H9 (cell line): ENCODE measurements at regions not wholly inside any gene's neighbourhood (a gene's known extent, or its start where the extent isn't known, plus 50 kb on each side); places are given as distances from the start of the nearest gene placed in this dataset.

ENCODE experiments used
- DNase-seq: peaks from one replicate; pipeline ENCODE4 v3.0.0-alpha.2; 2017
- H2AFZ ChIP-seq: one replicate; pipeline ENCODE4 v1.6.1; 2013; ENCODE audit warnings: mild to moderate bottlenecking, low read length, control low read depth, moderate library complexity
- H2AK5ac ChIP-seq: 2 replicates; pipeline ENCODE4 v1.6.1; 2013; ENCODE audit warnings: low read length, control low read depth, mixed read lengths; ENCODE audit not compliant: insufficient read length
- H2BK120ac ChIP-seq: one replicate; pipeline ENCODE4 v1.6.1; 2013; ENCODE audit warnings: low read depth, mild to moderate bottlenecking, low read length, control low read depth, inconsistent platforms; ENCODE audit not compliant: poor library complexity, severe bottlenecking
- H2BK12ac ChIP-seq: 2 replicates; pipeline ENCODE4 v1.6.1; 2013; ENCODE audit warnings: low read length, control low read depth, mixed read lengths, low read depth; ENCODE audit not compliant: insufficient read length
- H2BK15ac ChIP-seq: 2 replicates; pipeline ENCODE4 v1.6.1; 2013; ENCODE audit warnings: low read depth, low read length, control low read depth
- H2BK20ac ChIP-seq: one replicate; pipeline ENCODE4 v1.6.1; 2013; ENCODE audit warnings: low read depth, mild to moderate bottlenecking, low read length, control low read depth, inconsistent platforms; ENCODE audit not compliant: poor library complexity, severe bottlenecking
- H2BK5ac ChIP-seq: 2 replicates; pipeline ENCODE4 v1.6.1; 2013; ENCODE audit warnings: low read length, control low read depth, mixed read lengths; ENCODE audit not compliant: insufficient read length
- H3K14ac ChIP-seq: 2 replicates; pipeline ENCODE4 v1.6.1; 2013; ENCODE audit warnings: low read length, control low read depth; ENCODE audit not compliant: insufficient read depth
- H3K18ac ChIP-seq: 2 replicates; pipeline ENCODE4 v1.6.1; 2013; ENCODE audit warnings: low read depth, mild to moderate bottlenecking, mixed read lengths, low read length, control low read depth; ENCODE audit not compliant: insufficient read length
- H3K23ac ChIP-seq: 2 replicates; pipeline ENCODE4 v1.6.1; 2013; ENCODE audit warnings: low read length, control low read depth, mixed read lengths, low read depth; ENCODE audit not compliant: insufficient read length
- H3K23me2 ChIP-seq: 2 replicates; pipeline ENCODE4 v1.6.1; 2013; ENCODE audit warnings: low read depth, mild to moderate bottlenecking, mixed read lengths, low read length, control low read depth; ENCODE audit not compliant: insufficient read length, poor library complexity, severe bottlenecking
- H3K27ac ChIP-seq: 2 replicates; pipeline ENCODE4 v1.5.1; 2013; ENCODE audit warnings: low read length, control low read depth, mixed read lengths, low read depth; ENCODE audit not compliant: insufficient read length
- H3K27me3 ChIP-seq: 2 replicates; pipeline ENCODE4 v1.6.1; 2013; ENCODE audit warnings: low read length, control low read depth, inconsistent platforms; ENCODE audit not compliant: insufficient read depth
- H3K4ac ChIP-seq: 2 replicates; pipeline ENCODE4 v1.6.1; 2013; ENCODE audit warnings: low read depth, mild to moderate bottlenecking, control low read depth, inconsistent platforms, low read length, moderate library complexity
- H3K4me1 ChIP-seq: 2 replicates; pipeline ENCODE4 v1.6.1; 2013; ENCODE audit warnings: low read length, control low read depth, inconsistent platforms; ENCODE audit not compliant: insufficient read depth
- H3K4me2 ChIP-seq: 2 replicates; pipeline ENCODE4 v1.6.1; 2013; ENCODE audit warnings: low read length, control low read depth, mixed read lengths; ENCODE audit not compliant: insufficient read length, insufficient read depth
- H3K56ac ChIP-seq: 2 replicates; pipeline ENCODE4 v1.6.1; 2013; ENCODE audit warnings: low read depth, mild to moderate bottlenecking, mixed read lengths, low read length, control low read depth; ENCODE audit not compliant: insufficient read length
- H3K79me1 ChIP-seq: 2 replicates; pipeline ENCODE4 v1.6.1; 2013; ENCODE audit warnings: low read depth, mild to moderate bottlenecking, moderate library complexity, low read length, control low read depth, inconsistent platforms; ENCODE audit not compliant: insufficient read depth, poor library complexity, severe bottlenecking
- H3K79me2 ChIP-seq: 2 replicates; pipeline ENCODE4 v1.6.1; 2013; ENCODE audit warnings: low read length, control low read depth, inconsistent platforms; ENCODE audit not compliant: insufficient read depth
- H3K9ac ChIP-seq: 2 replicates; pipeline ENCODE4 v1.6.1; 2013; ENCODE audit warnings: low read length, control low read depth, mixed read lengths; ENCODE audit not compliant: insufficient read length; ENCODE audit errors: extremely low read depth
- H3K9me3 ChIP-seq: one replicate; pipeline ENCODE4 v1.6.1; 2013; ENCODE audit warnings: low read depth, low read length, inconsistent platforms; ENCODE audit not compliant: control insufficient read depth
- H3T11ph ChIP-seq: one replicate; pipeline ENCODE4 v1.6.1; 2013; ENCODE audit warnings: mild to moderate bottlenecking, low read length, control low read depth, inconsistent platforms
- H4K20me1 ChIP-seq: one replicate; pipeline ENCODE4 v1.6.1; 2013; ENCODE audit not compliant: control insufficient read depth, insufficient read length, insufficient read depth
- H4K5ac ChIP-seq: 2 replicates; pipeline ENCODE4 v1.6.1; 2013; ENCODE audit warnings: low read depth, mild to moderate bottlenecking, mixed read lengths, low read length, control low read depth; ENCODE audit not compliant: insufficient read length
- H4K8ac ChIP-seq: replicated peaks from 2 replicates; pipeline ENCODE4 v1.6.1; 2013; ENCODE audit warnings: low read length, control low read depth, mixed read lengths, low read depth; ENCODE audit not compliant: insufficient read length
- H4K91ac ChIP-seq: 2 replicates; pipeline ENCODE4 v1.6.1; 2013; ENCODE audit warnings: low read depth, mild to moderate bottlenecking, moderate library complexity, mixed read lengths, low read length, control low read depth; ENCODE audit not compliant: insufficient read length
- H3K27ac Mint-ChIP-seq, 3 experiments: 2 replicates in 2 of 3; 3 replicates in 1 of 3; pipeline ENCODE4 v1.8.0; 2020 to 2021; ENCODE audit warnings: mixed read lengths in 3 of 3, mild to moderate bottlenecking in 1 of 3, moderate library complexity in 1 of 3
- H3K27me3 Mint-ChIP-seq: 2 replicates; pipeline ENCODE4 v1.8.0; 2021; ENCODE audit warnings: low read depth, mild to moderate bottlenecking, moderate library complexity, mixed read lengths
- H3K36me3 Mint-ChIP-seq, 3 experiments: 2 replicates in 2 of 3; 3 replicates in 1 of 3; pipeline ENCODE4 v1.8.0; 2020 to 2021; ENCODE audit warnings: low read depth in 3 of 3, mixed read lengths in 3 of 3; ENCODE audit not compliant: insufficient read depth in 1 of 3
- H3K4me1 Mint-ChIP-seq, 2 experiments: 2 replicates each; pipeline ENCODE4 v1.8.0; 2020; ENCODE audit warnings: mixed read lengths in 2 of 2
- H3K4me3 Mint-ChIP-seq, 2 experiments: 2 replicates in 1 of 2; 3 replicates in 1 of 2; pipeline ENCODE4 v1.8.0; 2020 to 2021; ENCODE audit warnings: mild to moderate bottlenecking in 2 of 2, mixed read lengths in 2 of 2, moderate library complexity in 1 of 2
- H3K9me3 Mint-ChIP-seq, 2 experiments: 2 replicates in 1 of 2; 3 replicates in 1 of 2; pipeline ENCODE4 v1.8.0; 2020; ENCODE audit warnings: mild to moderate bottlenecking in 2 of 2, mixed read lengths in 2 of 2, moderate library complexity in 1 of 2
- WGBS: extraction: QIAGEN DNeasy Blood & Tissue Kit; methylation state at CpG from one replicate; pipeline ENCODE4 v1.1.7; 2013; ENCODE audit warnings: missing lambda C conversion rate, low lambda C conversion rate, mixed read lengths; ENCODE audit not compliant: insufficient read length; ENCODE audit errors: extremely low coverage; 5-methylcytosine and 5-hydroxymethylcytosine counted together
- TF ChIP-seq, protein P1 (sequence below): fragments of 200-600 bp; sonication (generic); conservative IDR thresholded peaks from 3 replicates; pipeline ENCODE4 v1.8.0; 2021; ENCODE audit warnings: antibody characterized with exemption, mild to moderate bottlenecking

DNA sequence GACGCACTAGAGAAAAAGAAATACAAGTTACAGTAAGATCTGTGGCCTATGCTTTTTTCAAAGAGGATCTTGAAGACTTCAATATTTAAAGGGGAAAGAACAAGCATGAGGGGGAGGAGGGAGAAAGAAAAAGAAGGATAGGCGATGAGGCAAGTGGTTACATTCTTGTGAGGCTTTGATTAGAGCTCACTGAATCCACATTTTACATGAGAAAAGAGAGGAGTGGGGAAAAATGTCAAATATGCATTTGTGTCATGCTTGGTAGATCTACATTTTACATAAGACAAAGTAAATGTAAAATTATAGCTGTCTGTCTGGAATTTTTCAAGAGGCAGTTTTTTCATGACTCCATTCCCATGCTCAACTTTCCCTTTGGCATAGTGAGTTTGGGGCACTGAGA is 965.9 kb downstream of the FSTL5 start:
- Histone ChIP-seq H3K79me2 (no peaks in the 10 kb centered on the region), H3K27me3 (no peaks in the 10 kb centered on the region), H3K18ac (no peak overlapping the region), H4K5ac (no peak overlapping the region), H4K8ac (no peak overlapping the region), H2AK5ac (no peak overlapping the region), H3K4me2 (no peak overlapping the region), H3K23ac (no peak overlapping the region), H2BK12ac (no peak overlapping the region), H3K14ac (no peak overlapping the region), H3K4me1 (no peaks in the 10 kb centered on the region), H2BK15ac (no peak overlapping the region), H2BK5ac (no peak overlapping the region), H2BK20ac (no peak overlapping the region), H3K27ac (no peak overlapping the region), H3K56ac (no peak overlapping the region), H3T11ph (no peak overlapping the region), H4K91ac (no peak overlapping the region), H2AFZ (no peak overlapping the region), H3K23me2 (no peaks in the 10 kb centered on the region), H3K4ac (no peak overlapping the region), H4K20me1 (no peaks in the 10 kb centered on the region), H3K9ac (no peak overlapping the region), H3K9me3 (no peaks in the 10 kb centered on the region), H2BK120ac (no peak overlapping the region), H3K79me1 (no peaks in the 10 kb centered on the region)
- Mint-ChIP-seq H3K4me1 (peaks cover 28 to 35% of the 10 kb centered on the region in 2 experiments), H3K36me3 (no peaks in the 10 kb centered on the region; a peak in 1 of 7 replicates), H3K4me3 (no peak overlapping the region; a peak in 1 of 5 replicates), H3K27ac (peak overlapping the region; percentile 34 to 96 (median 78); a peak in 6 of 7 replicates), H3K27me3 (no peaks in the 10 kb centered on the region), H3K9me3 (no peaks in the 10 kb centered on the region; a peak in 1 of 5 replicates)
- no CpG with 5 or more reads among the region's 2 CpGs for WGBS
- no peak for DNase-seq
- TF ChIP-seq, protein P1, sequence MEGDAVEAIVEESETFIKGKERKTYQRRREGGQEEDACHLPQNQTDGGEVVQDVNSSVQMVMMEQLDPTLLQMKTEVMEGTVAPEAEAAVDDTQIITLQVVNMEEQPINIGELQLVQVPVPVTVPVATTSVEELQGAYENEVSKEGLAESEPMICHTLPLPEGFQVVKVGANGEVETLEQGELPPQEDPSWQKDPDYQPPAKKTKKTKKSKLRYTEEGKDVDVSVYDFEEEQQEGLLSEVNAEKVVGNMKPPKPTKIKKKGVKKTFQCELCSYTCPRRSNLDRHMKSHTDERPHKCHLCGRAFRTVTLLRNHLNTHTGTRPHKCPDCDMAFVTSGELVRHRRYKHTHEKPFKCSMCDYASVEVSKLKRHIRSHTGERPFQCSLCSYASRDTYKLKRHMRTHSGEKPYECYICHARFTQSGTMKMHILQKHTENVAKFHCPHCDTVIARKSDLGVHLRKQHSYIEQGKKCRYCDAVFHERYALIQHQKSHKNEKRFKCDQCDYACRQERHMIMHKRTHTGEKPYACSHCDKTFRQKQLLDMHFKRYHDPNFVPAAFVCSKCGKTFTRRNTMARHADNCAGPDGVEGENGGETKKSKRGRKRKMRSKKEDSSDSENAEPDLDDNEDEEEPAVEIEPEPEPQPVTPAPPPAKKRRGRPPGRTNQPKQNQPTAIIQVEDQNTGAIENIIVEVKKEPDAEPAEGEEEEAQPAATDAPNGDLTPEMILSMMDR = no peak
